Fibroblast of pulmonary artery (primary cell): ENCODE measurements at regions not wholly inside any gene's neighbourhood (a gene's known extent, or its start where the extent isn't known, plus 50 kb on each side); places are given as distances from the start of the nearest gene placed in this dataset.

ENCODE experiments used
- DNase-seq: peaks from one replicate; pipeline ENCODE4 v3.0.0-alpha.2; 2010; ENCODE audit warnings: low read depth
- H3K4me3 ChIP-seq: replicated peaks from 2 replicates; pipeline ENCODE4 v1.5.1; 2011; ENCODE audit warnings: low read depth, mild to moderate bottlenecking, control low read depth, low read length, moderate library complexity
- TF ChIP-seq, protein P1 (sequence below): IDR thresholded peaks from 2 replicates; pipeline ENCODE4 v1.5.1; 2011; ENCODE audit warnings: mild to moderate bottlenecking, control low read depth, low read length, inconsistent platforms; ENCODE audit errors: missing control alignments

DNA sequence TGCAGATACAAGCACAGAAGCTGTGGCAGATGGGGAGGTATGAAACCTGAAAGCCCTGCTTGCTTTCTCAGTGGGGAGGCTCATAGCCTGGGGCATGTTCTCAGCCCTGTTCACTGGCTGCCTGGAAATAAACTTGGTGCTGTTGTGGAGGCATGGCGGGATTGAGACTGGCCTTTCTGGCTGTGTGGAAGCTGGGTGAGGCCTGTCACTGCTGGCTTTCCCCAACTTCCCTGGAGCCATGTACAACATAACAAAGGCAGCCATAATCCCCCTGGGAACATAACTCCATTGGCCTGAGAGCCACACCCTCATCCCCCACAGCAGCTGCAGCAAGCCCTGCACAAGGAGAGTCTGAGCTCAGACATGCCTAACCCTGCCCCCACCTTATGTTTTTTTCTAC is 237.7 kb upstream of the TLL1 start:
- DNase-seq: no peak
- no peak overlapping the region for H3K4me3 ChIP-seq
- TF ChIP-seq, protein P1, sequence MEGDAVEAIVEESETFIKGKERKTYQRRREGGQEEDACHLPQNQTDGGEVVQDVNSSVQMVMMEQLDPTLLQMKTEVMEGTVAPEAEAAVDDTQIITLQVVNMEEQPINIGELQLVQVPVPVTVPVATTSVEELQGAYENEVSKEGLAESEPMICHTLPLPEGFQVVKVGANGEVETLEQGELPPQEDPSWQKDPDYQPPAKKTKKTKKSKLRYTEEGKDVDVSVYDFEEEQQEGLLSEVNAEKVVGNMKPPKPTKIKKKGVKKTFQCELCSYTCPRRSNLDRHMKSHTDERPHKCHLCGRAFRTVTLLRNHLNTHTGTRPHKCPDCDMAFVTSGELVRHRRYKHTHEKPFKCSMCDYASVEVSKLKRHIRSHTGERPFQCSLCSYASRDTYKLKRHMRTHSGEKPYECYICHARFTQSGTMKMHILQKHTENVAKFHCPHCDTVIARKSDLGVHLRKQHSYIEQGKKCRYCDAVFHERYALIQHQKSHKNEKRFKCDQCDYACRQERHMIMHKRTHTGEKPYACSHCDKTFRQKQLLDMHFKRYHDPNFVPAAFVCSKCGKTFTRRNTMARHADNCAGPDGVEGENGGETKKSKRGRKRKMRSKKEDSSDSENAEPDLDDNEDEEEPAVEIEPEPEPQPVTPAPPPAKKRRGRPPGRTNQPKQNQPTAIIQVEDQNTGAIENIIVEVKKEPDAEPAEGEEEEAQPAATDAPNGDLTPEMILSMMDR: no peak

DNA sequence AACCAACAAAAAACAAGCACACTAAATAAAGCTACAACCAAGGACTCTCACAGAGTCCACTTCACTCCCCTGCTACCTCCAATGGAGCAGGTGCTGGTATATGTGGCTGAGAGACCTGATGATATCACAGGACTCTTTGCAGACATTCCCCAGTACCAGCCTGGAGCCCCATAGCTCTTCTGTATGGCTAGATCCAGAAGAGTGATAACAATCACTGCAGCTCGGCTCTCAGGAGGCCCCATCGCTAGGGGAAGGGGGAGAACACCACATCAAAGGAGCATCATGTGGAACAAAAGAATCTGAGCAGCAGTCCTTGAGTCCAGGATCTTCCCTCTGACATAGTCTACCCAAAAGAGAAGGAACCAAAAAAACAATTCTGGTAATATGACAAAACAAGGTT is 237.1 kb upstream of the TLL1 start:
- TF ChIP-seq, protein P1: no peak
- DNase-seq: no peak

DNA sequence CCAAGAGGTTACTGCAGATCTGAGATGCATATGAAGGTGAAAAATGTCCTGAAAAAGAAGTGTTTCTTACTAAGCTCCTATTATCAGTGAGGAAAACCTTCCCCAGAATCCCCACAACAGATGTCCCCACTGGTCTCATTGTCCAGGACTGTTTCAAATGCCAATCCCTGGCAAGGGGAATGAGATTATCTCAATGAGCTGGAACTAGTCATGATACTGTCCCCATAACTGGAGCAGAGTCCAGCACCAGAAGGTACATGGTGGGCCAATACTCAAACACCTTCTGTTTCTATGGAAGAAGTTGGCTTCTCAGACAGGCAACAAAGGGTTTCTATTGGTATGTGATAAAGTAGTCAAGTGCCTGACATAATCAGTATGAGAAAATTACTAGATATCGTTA is 221.1 kb upstream of the TLL1 start:
- no peak overlapping the region for H3K4me3 ChIP-seq
- no peak for DNase-seq
- TF ChIP-seq, protein P1: no peak

More for the DNA sequence above, 237.1 kb upstream of the TLL1 start:
- no peak overlapping the region for H3K4me3 ChIP-seq

DNA sequence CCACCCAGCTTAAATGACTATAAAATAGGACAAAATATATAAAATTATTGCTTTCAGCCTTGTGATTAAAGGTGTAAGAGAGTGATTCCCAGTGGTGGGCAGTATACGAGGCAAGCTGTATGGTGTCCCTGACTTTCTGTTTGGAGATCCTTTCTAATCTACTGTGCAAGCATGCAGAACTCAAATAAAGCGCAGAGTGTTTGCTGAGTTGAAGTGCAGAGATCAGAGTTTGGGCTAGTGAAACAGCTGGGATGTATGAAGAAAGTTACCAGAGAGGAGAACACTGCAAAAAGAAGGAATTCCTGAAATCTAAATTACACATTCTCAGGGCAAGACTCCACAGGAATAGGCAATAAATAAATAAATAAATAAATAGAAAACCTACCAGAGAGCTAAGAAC is 218.5 kb upstream of the TLL1 start:
- TF ChIP-seq, protein P1: no peak
- H3K4me3 ChIP-seq: no peak overlapping the region
- no peak for DNase-seq

DNA sequence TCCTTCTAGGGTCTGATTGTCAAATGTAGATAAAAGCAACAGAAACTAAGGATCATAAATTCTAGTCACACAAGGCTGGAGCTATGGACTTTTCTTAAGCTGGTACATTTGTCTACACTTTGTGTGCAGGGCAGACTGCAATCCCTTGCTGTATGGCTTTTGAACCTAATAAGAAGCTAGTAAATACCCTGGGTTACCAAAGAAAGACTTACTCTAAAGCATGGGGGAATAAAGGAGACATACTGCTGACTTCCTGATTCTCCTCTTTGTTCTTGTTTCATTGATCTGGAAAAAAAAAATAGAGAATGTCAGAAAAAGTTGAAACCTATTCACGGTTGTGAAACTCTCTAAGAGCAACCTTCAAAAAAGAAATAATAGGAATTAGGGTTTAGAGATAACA is 216.6 kb upstream of the TLL1 start:
- no peak for DNase-seq
- H3K4me3 ChIP-seq: no peak overlapping the region
- TF ChIP-seq, protein P1: no peak

DNA sequence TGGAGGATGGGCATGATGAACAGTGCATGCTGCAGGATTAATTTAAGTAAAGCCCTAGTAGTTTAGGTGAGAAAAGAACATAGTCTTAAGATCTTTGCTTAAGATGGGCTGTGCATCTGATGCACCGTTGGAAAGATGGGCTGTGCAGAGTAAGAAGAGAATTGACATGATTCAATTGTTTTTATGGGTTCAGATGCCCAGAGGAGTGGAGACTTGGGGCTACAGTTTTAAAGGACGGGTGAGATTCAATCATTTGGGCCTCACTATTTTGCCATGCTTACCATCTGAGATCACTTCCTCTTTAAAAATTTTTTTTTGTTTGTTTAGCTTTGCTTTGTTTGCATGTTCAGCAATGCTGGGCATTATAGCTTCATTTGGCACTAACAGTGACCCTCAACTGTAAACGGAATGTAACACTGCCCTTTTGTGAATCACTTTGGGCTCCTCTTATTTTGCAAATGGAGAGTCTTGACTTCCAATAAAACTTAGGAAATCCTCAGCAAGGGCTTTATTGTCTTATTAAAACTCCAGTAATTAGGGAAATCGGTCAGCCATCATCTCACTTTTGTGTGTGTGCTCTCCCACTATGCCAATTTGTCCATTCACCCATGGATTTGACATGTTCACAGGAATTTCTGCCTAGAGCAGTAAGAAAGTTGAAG is 216.1 kb upstream of the TLL1 start:
- no peak for DNase-seq
- no peak overlapping the region for H3K4me3 ChIP-seq
- TF ChIP-seq, protein P1: no peak

DNA sequence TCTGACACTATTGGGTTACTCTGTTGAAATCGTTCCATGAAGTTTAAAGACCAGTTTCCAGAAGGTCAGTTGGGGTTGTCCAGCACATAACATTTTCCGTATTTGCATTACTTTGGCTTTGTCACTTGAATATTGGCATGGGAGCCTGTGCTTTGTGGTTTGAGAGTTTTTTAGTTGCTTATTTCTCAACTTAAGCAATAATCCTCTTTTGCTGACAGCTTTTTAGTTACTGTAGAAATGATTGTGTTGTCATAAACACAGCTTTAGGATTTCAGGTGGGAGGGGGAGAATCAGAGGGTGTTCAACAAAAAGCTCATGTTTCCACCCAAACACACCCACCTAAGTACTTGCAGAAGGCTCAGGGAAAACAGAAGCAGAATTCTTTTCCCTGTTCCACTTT is 210.7 kb upstream of the TLL1 start:
- TF ChIP-seq, protein P1: no peak
- peak; percentile 58 for DNase-seq
- H3K4me3 ChIP-seq: no peak overlapping the region
